ENCODE measurements at regions not wholly inside any gene's neighbourhood (a gene's known extent, or its start where the extent isn't known, plus 50 kb on each side); places are given as distances from the start of the nearest gene placed in this dataset.
"Not testable (repeated sequence)": the region's sequence is repeated elsewhere in the genome, so short reads cannot be mapped to it uniquely, and the experiment has no call there.

DNA sequence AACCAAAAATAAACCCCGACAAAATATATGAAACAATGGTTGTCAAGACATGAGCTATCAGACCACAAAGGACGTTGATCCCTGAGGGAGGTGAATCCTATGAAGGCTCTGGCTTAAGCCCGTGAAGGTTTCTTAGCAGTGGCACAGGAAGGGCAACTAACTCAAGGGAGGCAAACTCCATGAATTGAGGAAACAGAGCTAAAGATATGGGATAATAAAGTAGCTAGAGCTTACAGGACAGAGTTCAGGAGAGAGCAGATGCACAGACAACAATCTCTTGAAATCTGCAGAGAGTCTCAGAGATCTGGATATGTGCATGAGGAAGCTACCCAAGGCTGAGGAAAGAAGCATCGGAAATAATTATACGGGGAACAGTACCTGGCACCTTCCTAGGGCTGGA lies 331.6 kb downstream of the TYW1 start:
- H3K27me3 ChIP-seq (ENCODE audit: control insufficient read depth in 3 of 3, insufficient read depth in 3 of 3, low read length in 3 of 3); H3K4me3 ChIP-seq (ENCODE audit: low read depth in 1 of 3, low read length in 3 of 3); H3K4me1 ChIP-seq (ENCODE audit: control insufficient read depth in 3 of 3, insufficient read depth in 2 of 3, low read depth in 1 of 3, low read length in 2 of 3); DNase-seq; H3K27ac ChIP-seq (ENCODE audit: low read depth in 1 of 3, low read length in 2 of 3); H3K36me3 ChIP-seq (ENCODE audit: control insufficient read depth in 3 of 3, insufficient read depth in 2 of 3, low read depth in 1 of 3, low read length in 3 of 3); FAIRE-seq; H3K9me3 ChIP-seq (ENCODE audit: control insufficient read depth in 2 of 2, insufficient read depth in 1 of 2, low read depth in 1 of 2, low read length in 1 of 2): not testable (repeated sequence)
- WGBS, 3 donors: 53 to 74% (median 70%) methylated on average over 5 of the region's 5 CpGs

DNA sequence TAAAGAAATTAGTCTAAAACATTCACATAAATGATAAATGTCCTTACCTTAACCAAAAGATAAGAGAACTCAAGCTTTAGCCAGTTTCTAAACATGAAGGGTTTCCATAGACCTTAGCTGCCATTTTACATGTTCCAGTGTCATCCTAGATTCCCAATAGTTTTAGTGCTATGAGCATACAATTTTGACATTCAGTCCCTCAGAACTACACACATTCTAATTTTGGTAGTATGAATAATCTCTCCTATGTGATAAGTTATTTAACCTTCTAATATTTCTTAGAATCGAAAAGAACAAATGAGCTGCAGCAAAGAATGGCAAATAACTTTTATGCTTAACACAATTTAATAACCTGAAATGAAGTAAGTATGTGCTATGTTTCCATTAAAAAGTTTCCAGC lies 338.5 kb downstream of the TYW1 start:
- 92 to 100% (median 100%) methylated on average over 1 of the region's 1 CpG for WGBS, 3 donors
- peak; percentile 59 for FAIRE-seq

DNA sequence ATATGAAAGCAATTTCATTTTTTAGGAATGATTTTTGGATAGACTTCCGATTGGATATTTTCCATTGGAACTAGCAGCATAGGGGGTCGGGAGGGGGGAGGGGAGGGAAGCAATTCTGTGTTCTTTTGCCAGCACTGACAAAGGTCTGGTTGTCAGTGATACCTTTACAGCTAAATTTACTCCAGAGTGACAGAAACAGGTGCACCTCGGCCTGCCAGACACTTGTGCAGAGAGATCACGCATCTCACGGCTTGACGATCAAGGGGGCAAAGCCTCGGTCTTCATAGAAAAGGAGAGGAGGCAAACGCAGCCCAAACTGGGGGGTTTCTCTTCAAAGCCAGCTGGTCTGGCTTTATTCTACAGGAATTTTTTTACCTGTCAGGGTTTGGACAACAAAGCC lies 339.0 kb downstream of the TYW1 start:
- not testable (repeated sequence) for H3K4me1 ChIP-seq (ENCODE audit: control insufficient read depth in 3 of 3, insufficient read depth in 2 of 3, low read depth in 1 of 3, low read length in 2 of 3); H3K9me3 ChIP-seq (ENCODE audit: control insufficient read depth in 2 of 2, insufficient read depth in 1 of 2, low read depth in 1 of 2, low read length in 1 of 2); H3K27ac ChIP-seq (ENCODE audit: low read depth in 1 of 3, low read length in 2 of 3); FAIRE-seq; H3K27me3 ChIP-seq (ENCODE audit: control insufficient read depth in 3 of 3, insufficient read depth in 3 of 3, low read length in 3 of 3); DNase-seq; H3K4me3 ChIP-seq (ENCODE audit: low read depth in 1 of 3, low read length in 3 of 3)
- 87 to 100% methylated on average over 1 to 2 of the region's 8 CpGs; no CpG with 5 or more reads in 1 of the 3 donors for WGBS, 3 donors
- peaks cover 0 to 11% (median 3%) of the 10 kb centered on the region in 3 donors for H3K36me3 ChIP-seq (ENCODE audit: control insufficient read depth in 3 of 3, insufficient read depth in 2 of 3, low read depth in 1 of 3, low read length in 3 of 3)

More for the DNA sequence above, 338.5 kb downstream of the TYW1 start:
- H3K4me3 ChIP-seq (ENCODE audit: low read depth in 1 of 3, low read length in 3 of 3); H3K36me3 ChIP-seq (ENCODE audit: control insufficient read depth in 3 of 3, insufficient read depth in 2 of 3, low read depth in 1 of 3, low read length in 3 of 3); H3K9me3 ChIP-seq (ENCODE audit: control insufficient read depth in 2 of 2, insufficient read depth in 1 of 2, low read depth in 1 of 2, low read length in 1 of 2); DNase-seq; H3K27ac ChIP-seq (ENCODE audit: low read depth in 1 of 3, low read length in 2 of 3); H3K4me1 ChIP-seq (ENCODE audit: control insufficient read depth in 3 of 3, insufficient read depth in 2 of 3, low read depth in 1 of 3, low read length in 2 of 3); H3K27me3 ChIP-seq (ENCODE audit: control insufficient read depth in 3 of 3, insufficient read depth in 3 of 3, low read length in 3 of 3): not testable (repeated sequence)

DNA sequence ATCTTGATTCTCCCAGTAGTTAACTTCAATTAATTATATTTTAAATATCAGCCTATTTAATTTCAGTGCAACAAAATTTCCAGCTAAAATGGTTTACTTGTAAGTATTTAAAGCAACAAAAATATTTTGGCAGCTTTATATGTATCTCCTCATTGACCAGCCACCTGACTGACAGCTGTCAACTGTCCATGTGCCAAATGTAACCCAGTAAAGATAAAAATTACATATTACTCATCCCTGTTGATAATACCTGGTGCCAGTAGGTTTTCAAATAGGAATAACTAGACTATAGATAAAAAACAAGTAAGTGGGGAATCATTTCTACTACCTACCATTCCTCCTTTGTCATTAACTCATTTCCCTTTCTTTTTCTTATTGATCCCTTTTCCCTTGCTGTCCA lies 341.9 kb downstream of the TYW1 start:
- not testable (repeated sequence) for H3K9me3 ChIP-seq (ENCODE audit: control insufficient read depth in 2 of 2, insufficient read depth in 1 of 2, low read depth in 1 of 2, low read length in 1 of 2); H3K4me3 ChIP-seq (ENCODE audit: low read depth in 1 of 3, low read length in 3 of 3); FAIRE-seq; H3K27ac ChIP-seq (ENCODE audit: low read depth in 1 of 3, low read length in 2 of 3); DNase-seq; H3K27me3 ChIP-seq (ENCODE audit: control insufficient read depth in 3 of 3, insufficient read depth in 3 of 3, low read length in 3 of 3); H3K4me1 ChIP-seq (ENCODE audit: control insufficient read depth in 3 of 3, insufficient read depth in 2 of 3, low read depth in 1 of 3, low read length in 2 of 3)
- H3K36me3 ChIP-seq (ENCODE audit: control insufficient read depth in 3 of 3, insufficient read depth in 2 of 3, low read depth in 1 of 3, low read length in 3 of 3): peaks cover 0 to 11% (median 3%) of the 10 kb centered on the region in 3 donors

DNA sequence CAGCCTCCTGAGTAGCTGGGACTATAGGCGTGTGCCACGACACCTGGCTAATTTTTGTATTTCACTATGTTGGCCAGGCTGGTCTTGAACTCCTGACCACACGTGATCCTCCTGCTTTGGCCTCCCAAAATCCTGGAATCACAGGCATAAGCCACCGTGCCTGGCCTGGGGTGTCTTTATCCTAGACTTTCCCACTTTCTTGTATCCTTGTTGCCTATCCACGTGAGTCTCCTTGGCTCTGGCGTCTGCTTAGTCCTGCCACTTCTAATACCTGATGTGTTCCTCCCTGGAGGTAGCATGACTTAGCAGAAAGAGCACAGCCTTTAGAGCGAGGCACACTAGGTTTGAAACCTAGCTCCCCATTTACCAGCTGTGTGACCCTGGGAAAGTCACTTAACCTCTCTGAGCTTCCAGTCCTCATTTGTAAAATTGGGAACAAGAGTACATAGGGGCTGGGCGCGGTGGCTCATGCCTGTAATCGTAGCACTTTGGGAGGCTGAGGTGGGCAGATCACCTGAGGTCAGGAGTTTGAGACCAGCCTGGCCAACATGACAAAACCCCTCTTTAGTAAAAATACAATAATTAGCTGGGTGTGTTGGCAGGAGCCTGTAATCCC lies 344.6 kb downstream of the TYW1 start:
- Histone ChIP-seq H3K9me3 (ENCODE audit: control insufficient read depth in 2 of 2, insufficient read depth in 1 of 2, low read depth in 1 of 2, low read length in 1 of 2) (peaks cover 0 to 6% of the 10 kb centered on the region in 2 donors), H3K4me1 (ENCODE audit: control insufficient read depth in 3 of 3, insufficient read depth in 2 of 3, low read depth in 1 of 3, low read length in 2 of 3) (no peaks in the 10 kb centered on the region), H3K4me3 (ENCODE audit: low read depth in 1 of 3, low read length in 3 of 3) (no peak overlapping the region), H3K36me3 (ENCODE audit: control insufficient read depth in 3 of 3, insufficient read depth in 2 of 3, low read depth in 1 of 3, low read length in 3 of 3) (peaks cover 0 to 11% (median 3%) of the 10 kb centered on the region in 3 donors), H3K27me3 (ENCODE audit: control insufficient read depth in 3 of 3, insufficient read depth in 3 of 3, low read length in 3 of 3) (no peaks in the 10 kb centered on the region), H3K27ac (ENCODE audit: low read depth in 1 of 3, low read length in 2 of 3) (no peak overlapping the region)
- no peak for FAIRE-seq
- DNase-seq: no peak
- WGBS, 3 donors: 94 to 98% (median 96%) methylated on average over 10 of the region's 10 CpGs

DNA sequence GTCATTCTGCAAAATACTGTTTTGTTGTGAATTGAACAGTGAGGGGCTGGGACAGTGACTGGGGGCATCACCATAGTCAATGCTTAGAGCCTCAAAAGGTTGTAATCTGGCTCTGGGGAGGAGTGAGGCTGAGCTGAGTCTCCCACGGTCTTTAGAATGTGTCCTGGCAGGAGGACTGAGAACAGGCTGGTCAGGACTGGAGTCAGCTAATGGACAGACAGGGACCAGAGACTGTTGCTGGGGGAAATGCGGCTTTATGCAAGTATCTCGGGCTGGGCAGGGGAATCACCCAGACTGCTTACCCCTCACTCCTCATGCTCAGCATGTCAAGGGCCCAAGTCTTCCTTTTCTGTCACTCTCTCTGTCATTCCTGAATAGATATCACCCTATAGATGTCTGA lies 346.5 kb downstream of the TYW1 start:
- WGBS, 3 donors: 87 to 94% (median 92%) methylated on average over 3 of the region's 3 CpGs
- DNase-seq (no peak), FAIRE-seq (no peak)
- Histone ChIP-seq H3K9me3 (ENCODE audit: control insufficient read depth in 2 of 2, insufficient read depth in 1 of 2, low read depth in 1 of 2, low read length in 1 of 2) (peaks cover 0 to 6% of the 10 kb centered on the region in 2 donors), H3K27ac (ENCODE audit: low read depth in 1 of 3, low read length in 2 of 3) (no peak overlapping the region), H3K4me3 (ENCODE audit: low read depth in 1 of 3, low read length in 3 of 3) (no peak overlapping the region), H3K27me3 (ENCODE audit: control insufficient read depth in 3 of 3, insufficient read depth in 3 of 3, low read length in 3 of 3) (no peaks in the 10 kb centered on the region), H3K36me3 (ENCODE audit: control insufficient read depth in 3 of 3, insufficient read depth in 2 of 3, low read depth in 1 of 3, low read length in 3 of 3) (peaks cover 0 to 11% (median 3%) of the 10 kb centered on the region in 3 donors), H3K4me1 (ENCODE audit: control insufficient read depth in 3 of 3, insufficient read depth in 2 of 3, low read depth in 1 of 3, low read length in 2 of 3) (no peaks in the 10 kb centered on the region)

DNA sequence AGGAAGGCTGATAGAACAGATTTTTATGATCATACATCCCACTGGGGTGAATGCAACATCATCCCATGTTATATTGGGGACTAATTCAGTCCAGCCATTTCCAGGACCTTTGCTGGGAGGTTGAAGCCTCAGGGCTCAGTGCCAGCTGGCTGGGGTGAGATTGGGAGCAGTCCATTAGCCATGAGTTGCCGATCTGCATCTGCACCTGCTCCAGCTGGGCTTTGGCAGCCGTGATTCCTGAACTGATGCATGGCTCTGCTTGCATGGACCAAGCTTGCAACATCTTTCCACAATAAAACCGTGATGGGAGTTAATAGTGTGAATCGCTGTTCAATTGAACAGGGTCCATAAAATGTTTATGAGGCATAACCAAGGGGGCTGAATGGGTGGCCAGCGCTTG lies 346.9 kb downstream of the TYW1 start:
- Histone ChIP-seq H3K36me3 (ENCODE audit: control insufficient read depth in 3 of 3, insufficient read depth in 2 of 3, low read depth in 1 of 3, low read length in 3 of 3) (peaks cover 0 to 11% (median 3%) of the 10 kb centered on the region in 3 donors), H3K4me1 (ENCODE audit: control insufficient read depth in 3 of 3, insufficient read depth in 2 of 3, low read depth in 1 of 3, low read length in 2 of 3) (no peaks in the 10 kb centered on the region), H3K4me3 (ENCODE audit: low read depth in 1 of 3, low read length in 3 of 3) (no peak overlapping the region), H3K27me3 (ENCODE audit: control insufficient read depth in 3 of 3, insufficient read depth in 3 of 3, low read length in 3 of 3) (no peaks in the 10 kb centered on the region), H3K9me3 (ENCODE audit: control insufficient read depth in 2 of 2, insufficient read depth in 1 of 2, low read depth in 1 of 2, low read length in 1 of 2) (peaks cover 0 to 6% of the 10 kb centered on the region in 2 donors), H3K27ac (ENCODE audit: low read depth in 1 of 3, low read length in 2 of 3) (no peak overlapping the region)
- FAIRE-seq (no peak), DNase-seq (no peak)
- 78 to 86% (median 79%) methylated on average over 5 of the region's 5 CpGs for WGBS, 3 donors

DNA sequence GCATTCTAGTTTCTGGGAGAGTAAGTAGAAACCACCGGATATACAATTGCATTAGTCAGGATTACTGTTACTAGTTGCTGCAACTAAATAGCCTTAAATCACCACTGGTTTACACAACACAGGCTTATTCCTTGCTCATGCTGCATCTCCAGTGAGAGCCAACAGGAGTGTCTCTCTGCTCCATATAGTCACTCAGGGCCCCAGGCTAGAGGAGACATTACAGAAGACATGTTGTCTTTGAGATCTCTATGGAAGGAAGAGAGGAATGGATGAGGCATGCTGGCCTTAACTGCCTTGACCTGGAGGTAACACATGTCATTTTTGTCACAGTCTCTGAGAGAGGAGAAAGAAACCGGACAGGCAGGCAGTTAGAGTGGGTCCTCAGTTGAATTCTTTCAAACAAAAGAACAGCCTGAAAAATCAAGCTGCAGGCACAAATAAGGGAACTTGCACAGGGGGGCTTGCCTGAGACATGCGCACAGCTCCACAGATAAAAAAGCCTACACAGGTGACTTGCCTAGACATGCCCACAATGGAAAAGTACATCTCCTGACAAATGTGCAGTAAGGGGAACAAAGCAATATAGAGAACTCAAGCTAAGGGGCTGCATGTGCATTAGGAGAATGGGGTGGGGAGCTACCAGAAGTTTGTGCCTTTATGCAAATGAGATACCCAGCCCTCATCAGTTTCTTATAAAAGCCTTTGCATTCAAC lies 348.0 kb downstream of the TYW1 start:
- Histone ChIP-seq H3K4me1 (ENCODE audit: control insufficient read depth in 3 of 3, insufficient read depth in 2 of 3, low read depth in 1 of 3, low read length in 2 of 3) (no peaks in the 10 kb centered on the region), H3K27ac (ENCODE audit: low read depth in 1 of 3, low read length in 2 of 3) (no peak overlapping the region), H3K4me3 (ENCODE audit: low read depth in 1 of 3, low read length in 3 of 3) (no peak overlapping the region), H3K36me3 (ENCODE audit: control insufficient read depth in 3 of 3, insufficient read depth in 2 of 3, low read depth in 1 of 3, low read length in 3 of 3) (peaks cover 0 to 7% (median 3%) of the 10 kb centered on the region in 3 donors), H3K9me3 (ENCODE audit: control insufficient read depth in 2 of 2, insufficient read depth in 1 of 2, low read depth in 1 of 2, low read length in 1 of 2) (peaks cover 0 to 6% of the 10 kb centered on the region in 2 donors), H3K27me3 (ENCODE audit: control insufficient read depth in 3 of 3, insufficient read depth in 3 of 3, low read length in 3 of 3) (no peaks in the 10 kb centered on the region)
- FAIRE-seq (no peak), DNase-seq (no peak)
- WGBS, 3 donors: 96 to 98% (median 97%) methylated on average over 3 of the region's 3 CpGs

Measured in small intestine (tissue), 7 donors.